ENCODE measurements at regions not wholly inside any gene's neighbourhood (a gene's known extent, or its start where the extent isn't known, plus 50 kb on each side); places are given as distances from the start of the nearest gene placed in this dataset.

GRCh38 chr18:64807560-64807959 is 658.7 kb upstream of the LINC00305 start:
- DNase-seq (ENCODE audit: extremely low read depth, low read depth): no peak
- TF ChIP-seq CTCF (IDR thresholded peaks at IDR 0.05; ENCODE audit: low read depth, low read length, missing control alignments): no peak
- no peak overlapping the region for H3K4me3 ChIP-seq (replicated peaks; ENCODE audit: low read depth, low read length)

- no peak for DNase-seq (ENCODE audit: extremely low read depth, low read depth)
- no peak for TF ChIP-seq CTCF (IDR thresholded peaks at IDR 0.05; ENCODE audit: low read depth, low read length, missing control alignments)
- H3K4me3 ChIP-seq (replicated peaks; ENCODE audit: low read depth, low read length): no peak overlapping the region
Measured at GRCh38 chr18:64806691-64807090, 657.8 kb upstream of the LINC00305 start.

- no peak overlapping the region for H3K4me3 ChIP-seq (replicated peaks; ENCODE audit: low read depth, low read length)
- DNase-seq (ENCODE audit: extremely low read depth, low read depth): no peak
- no peak for TF ChIP-seq CTCF (IDR thresholded peaks at IDR 0.05; ENCODE audit: low read depth, low read length, missing control alignments)
Measured at GRCh38 chr18:64806232-64806631, 657.3 kb upstream of the LINC00305 start.

- no peak overlapping the region for H3K4me3 ChIP-seq (replicated peaks; ENCODE audit: low read depth, low read length)
- DNase-seq (ENCODE audit: extremely low read depth, low read depth): no peak
- TF ChIP-seq CTCF (IDR thresholded peaks at IDR 0.05; ENCODE audit: low read depth, low read length, missing control alignments): no peak
Measured at GRCh38 chr18:64803471-64803870, 654.6 kb upstream of the LINC00305 start.

GRCh38 chr18:64800151-64800550 is 651.3 kb upstream of the LINC00305 start:
- TF ChIP-seq CTCF (IDR thresholded peaks at IDR 0.05; ENCODE audit: low read depth, low read length, missing control alignments): no peak
- H3K4me3 ChIP-seq (replicated peaks; ENCODE audit: low read depth, low read length): no peak overlapping the region
- no peak for DNase-seq (ENCODE audit: extremely low read depth, low read depth)

GRCh38 chr18:64799376-64799775 is 650.5 kb upstream of the LINC00305 start:
- TF ChIP-seq CTCF (IDR thresholded peaks at IDR 0.05; ENCODE audit: low read depth, low read length, missing control alignments): no peak
- DNase-seq (ENCODE audit: extremely low read depth, low read depth): no peak
- H3K4me3 ChIP-seq (replicated peaks; ENCODE audit: low read depth, low read length): no peak overlapping the region

GRCh38 chr18:64791236-64791635 is 642.3 kb upstream of the LINC00305 start:
- H3K4me3 ChIP-seq (replicated peaks; ENCODE audit: low read depth, low read length): no peak overlapping the region
- no peak for TF ChIP-seq CTCF (IDR thresholded peaks at IDR 0.05; ENCODE audit: low read depth, low read length, missing control alignments)
- no peak for DNase-seq (ENCODE audit: extremely low read depth, low read depth)
